DOHH2 (cell line): ENCODE measurements at regions not wholly inside any gene's neighbourhood (a gene's known extent, or its start where the extent isn't known, plus 50 kb on each side); places are given as distances from the start of the nearest gene placed in this dataset.

ENCODE experiments used
- EZH2phosphoT487 ChIP-seq: fragments of 200-600 bp; sonication (generic); IDR thresholded peaks from 2 replicates; pipeline ENCODE4 v1.6.1; 2017; ENCODE audit warnings: borderline replicate concordance, mild to moderate bottlenecking, antibody characterized with exemption, low read length, moderate library complexity, mixed read lengths
- TF ChIP-seq, protein P1 (sequence below): fragments of 200-600 bp; sonication (generic); IDR thresholded peaks from one replicate; pipeline ENCODE4 v1.5.1; 2014; ENCODE audit warnings: antibody characterized with exemption, mild to moderate bottlenecking, low read depth, low read length; ENCODE audit not compliant: poor library complexity, severe bottlenecking

DNA sequence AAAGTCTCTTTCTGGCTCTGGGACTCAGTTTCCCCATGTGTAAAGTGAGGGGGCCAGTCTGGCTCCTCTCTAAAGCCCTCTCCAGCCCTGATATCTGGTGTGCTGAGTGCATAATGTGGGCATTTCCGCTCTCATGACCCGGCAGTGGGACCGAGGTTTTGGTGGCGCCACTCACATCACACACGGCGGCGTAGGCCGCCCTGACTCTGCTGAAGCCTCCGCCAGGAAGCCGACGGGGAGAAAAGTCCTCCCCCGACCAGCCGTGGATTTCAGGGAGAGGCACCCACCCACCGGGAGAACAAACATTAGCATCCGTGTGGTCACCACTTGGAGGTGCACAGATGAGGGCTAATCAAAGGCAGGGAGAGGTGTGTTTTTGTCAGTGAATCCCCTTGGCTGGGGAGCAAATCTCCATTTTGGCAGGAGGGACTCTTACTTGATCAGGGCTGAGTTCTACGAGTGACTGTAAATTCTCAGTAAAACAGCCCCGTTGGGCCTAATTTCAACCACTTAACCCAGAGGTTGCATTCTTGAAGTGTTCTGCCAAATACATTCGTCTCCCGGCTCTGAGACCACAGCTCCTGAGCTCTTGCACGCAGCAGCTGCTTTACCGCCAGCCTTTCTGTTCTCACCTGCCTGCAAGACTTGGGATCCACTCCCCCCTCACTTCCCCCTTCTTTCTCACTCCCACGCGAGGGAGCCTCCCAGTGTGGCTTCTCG is 118.2 kb downstream of the FOXD2 start:
- TF ChIP-seq, protein P1, sequence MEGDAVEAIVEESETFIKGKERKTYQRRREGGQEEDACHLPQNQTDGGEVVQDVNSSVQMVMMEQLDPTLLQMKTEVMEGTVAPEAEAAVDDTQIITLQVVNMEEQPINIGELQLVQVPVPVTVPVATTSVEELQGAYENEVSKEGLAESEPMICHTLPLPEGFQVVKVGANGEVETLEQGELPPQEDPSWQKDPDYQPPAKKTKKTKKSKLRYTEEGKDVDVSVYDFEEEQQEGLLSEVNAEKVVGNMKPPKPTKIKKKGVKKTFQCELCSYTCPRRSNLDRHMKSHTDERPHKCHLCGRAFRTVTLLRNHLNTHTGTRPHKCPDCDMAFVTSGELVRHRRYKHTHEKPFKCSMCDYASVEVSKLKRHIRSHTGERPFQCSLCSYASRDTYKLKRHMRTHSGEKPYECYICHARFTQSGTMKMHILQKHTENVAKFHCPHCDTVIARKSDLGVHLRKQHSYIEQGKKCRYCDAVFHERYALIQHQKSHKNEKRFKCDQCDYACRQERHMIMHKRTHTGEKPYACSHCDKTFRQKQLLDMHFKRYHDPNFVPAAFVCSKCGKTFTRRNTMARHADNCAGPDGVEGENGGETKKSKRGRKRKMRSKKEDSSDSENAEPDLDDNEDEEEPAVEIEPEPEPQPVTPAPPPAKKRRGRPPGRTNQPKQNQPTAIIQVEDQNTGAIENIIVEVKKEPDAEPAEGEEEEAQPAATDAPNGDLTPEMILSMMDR, result no peak
- no peak for TF ChIP-seq EZH2phosphoT487
